ENCODE measurements at regions not wholly inside any gene's neighbourhood (a gene's known extent, or its start where the extent isn't known, plus 50 kb on each side); places are given as distances from the start of the nearest gene placed in this dataset.
A peak's percentile ranks its signal among the peaks of the same experiment; 100 is the strongest.

DNA sequence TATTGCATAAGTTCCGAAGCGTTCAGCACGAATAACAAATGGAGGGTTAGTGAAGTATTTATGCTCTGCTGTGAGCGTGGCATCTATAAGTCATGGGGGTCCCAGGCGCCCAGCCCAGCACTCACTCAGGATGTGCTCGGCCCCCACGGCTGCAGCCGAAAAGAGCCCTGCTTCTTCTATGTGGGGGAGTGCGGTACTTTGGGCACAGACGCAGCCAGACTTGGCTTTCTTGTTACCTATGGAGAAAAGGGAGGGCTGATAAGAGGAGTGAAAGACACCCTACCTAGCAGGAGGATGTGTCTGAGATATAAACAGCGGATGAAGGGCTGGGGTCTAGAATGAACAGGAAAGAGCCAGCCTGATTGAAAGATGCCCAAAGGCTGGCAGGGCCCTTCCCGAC is 51.4 kb downstream of the MRPL36 start:
- no peak for DNase-seq (ENCODE audit: insufficient read length, low spot score)
- no peak for FAIRE-seq

DNA sequence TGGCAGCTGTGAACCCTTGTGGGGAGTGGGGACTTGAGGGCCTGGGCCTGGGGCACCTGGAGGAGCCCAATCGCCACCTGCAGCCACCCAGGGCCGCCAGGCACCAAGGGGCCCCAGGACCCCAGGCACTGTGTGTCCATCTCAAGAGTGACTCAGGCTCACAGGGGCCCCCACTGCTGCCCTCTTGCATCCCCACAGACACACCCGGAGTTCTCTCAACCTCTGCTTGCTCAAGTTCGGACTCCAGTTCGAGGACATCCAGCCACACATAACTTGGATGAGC is 51.9 kb downstream of the MRPL36 start:
- DNase-seq (ENCODE audit: insufficient read length, low spot score): no peak
- FAIRE-seq: no peak

DNA sequence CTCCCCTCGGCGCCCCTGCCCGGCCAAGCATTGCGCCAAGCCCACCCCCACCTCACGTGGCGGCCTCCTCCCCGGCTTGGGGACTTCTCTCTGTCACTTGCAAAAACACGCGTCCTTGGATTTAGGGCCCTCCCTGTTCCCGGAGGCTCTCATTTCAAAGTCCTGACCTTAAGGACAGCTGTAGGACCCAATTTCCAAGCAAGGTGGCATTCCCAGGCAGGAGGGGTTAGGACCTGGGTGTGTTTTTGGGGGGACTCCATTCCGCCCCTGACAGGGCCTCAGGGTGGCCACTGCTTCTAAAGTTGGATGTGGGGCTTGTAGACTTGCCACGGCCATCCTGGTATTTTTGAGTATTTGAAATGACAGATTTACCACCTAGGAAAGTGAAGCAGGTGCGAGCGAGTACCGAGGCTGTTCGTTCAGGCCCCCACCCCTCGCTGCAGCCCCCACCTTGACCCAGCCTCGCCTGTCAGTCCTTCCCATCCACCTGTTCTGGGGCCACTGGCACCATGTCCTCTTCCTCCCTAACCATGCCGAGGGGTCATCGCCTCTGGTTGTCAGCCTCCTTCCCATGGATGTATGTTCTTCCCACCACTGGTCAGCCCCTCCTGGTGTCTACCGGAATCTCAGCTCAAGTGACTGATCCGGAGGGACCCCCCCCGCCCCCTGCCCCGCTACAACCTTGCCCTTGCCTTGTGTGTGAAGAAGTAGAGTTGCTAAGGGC is 52.4 kb downstream of the MRPL36 start:
- FAIRE-seq: no peak
- no peak for DNase-seq (ENCODE audit: insufficient read length, low spot score)

- no peak for DNase-seq (ENCODE audit: insufficient read length, low spot score)
- no peak for FAIRE-seq
Observed at GRCh38 chr5:1746371-1747078, 53.1 kb downstream of the MRPL36 start.

- DNase-seq (ENCODE audit: insufficient read length, low spot score) (no peak), FAIRE-seq (no peak)
Observed at GRCh38 chr5:1745796-1746370, 53.8 kb downstream of the MRPL36 start.

DNA sequence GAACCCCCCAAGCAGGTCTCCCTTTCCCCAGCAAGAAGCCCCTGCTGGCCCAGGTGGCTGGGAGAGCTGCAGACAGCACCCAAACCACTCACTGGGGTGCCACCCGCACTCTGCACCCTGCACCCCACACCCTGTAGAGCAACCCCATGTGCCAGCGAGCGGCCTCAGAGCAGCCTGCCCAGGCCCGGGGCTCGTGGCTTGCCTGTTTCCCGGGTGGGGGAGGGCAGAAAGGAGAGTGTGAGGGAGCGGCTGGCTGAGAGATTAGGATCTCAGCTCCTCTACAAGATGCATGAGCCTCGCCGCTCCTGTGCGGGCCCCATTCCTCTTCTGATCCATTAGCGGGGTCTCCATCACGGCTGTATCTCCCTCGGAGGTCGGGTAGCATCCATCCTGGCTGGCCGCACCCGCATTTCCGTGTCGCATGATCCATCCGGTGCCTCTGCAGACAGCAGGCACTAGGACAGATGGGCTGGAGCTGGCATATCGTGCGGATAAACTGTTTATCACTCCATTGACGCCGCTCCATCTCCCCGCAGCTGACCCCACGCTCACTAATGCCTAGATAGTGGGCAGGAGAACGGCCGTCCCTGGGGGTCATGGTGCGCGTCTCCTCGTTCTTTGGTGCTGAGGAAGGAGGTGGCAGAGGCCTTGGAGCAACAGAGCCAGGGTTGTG is 54.4 kb downstream of the MRPL36 start:
- DNase-seq (ENCODE audit: insufficient read length, low spot score) (no peak), FAIRE-seq (no peak)

DNA sequence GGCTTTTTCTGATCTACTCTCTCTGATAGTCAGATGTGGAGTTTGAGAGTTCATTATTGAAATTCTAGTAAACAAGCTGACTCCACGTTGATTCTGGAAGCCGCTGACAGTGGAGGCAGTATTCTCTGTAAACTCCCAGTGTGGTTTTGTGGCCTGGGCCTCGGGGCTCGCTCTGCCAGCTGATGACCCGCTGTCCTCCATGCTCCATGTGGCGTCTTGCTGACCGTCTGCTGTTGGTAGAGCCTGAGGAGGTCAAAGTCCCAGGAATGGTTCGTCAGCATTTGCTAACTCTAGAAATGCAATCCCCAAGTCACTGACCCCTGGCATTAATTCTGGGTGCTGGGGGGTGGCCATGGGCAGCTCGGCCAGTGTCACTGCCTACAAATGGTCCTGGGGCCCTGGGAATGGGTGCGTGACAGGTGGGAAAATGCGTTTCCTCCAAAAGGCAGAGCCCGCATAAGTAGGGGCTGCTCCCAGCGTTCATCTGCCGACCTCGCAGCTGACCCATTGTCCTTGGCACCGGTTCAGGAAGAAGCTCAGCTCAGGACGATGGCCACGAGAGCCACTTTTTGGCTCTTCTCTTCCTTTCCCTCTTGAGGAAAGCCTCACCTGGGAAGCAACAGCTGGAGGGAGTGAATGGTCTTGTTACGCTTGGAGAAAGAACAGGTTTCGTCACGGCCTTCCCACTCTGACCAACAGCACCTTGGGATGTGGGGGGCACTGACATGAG is 55.1 kb downstream of the MRPL36 start:
- FAIRE-seq: no peak
- no peak for DNase-seq (ENCODE audit: insufficient read length, low spot score)

DNA sequence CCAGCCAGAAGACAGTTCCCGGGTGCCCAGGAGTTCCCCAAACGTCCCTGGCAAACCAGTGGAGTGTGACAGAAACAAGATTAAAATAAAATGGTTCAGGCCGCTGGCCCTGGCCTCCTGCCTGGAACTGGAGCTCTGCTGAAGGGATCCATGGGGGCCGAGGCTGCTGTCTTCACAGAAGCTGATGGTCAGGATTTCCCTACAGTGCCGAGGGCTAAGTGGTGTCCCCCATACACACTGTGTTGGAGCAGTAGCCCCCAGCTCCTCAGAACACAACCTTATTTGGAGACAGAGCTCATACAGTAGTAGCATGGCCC is 55.9 kb downstream of the MRPL36 start:
- FAIRE-seq (no peak), DNase-seq (ENCODE audit: insufficient read length, low spot score) (no peak)

- DNase-seq (ENCODE audit: insufficient read length, low spot score) (no peak), FAIRE-seq (no peak)
Observed at GRCh38 chr5:1743061-1743768, 56.4 kb downstream of the MRPL36 start.

DNA sequence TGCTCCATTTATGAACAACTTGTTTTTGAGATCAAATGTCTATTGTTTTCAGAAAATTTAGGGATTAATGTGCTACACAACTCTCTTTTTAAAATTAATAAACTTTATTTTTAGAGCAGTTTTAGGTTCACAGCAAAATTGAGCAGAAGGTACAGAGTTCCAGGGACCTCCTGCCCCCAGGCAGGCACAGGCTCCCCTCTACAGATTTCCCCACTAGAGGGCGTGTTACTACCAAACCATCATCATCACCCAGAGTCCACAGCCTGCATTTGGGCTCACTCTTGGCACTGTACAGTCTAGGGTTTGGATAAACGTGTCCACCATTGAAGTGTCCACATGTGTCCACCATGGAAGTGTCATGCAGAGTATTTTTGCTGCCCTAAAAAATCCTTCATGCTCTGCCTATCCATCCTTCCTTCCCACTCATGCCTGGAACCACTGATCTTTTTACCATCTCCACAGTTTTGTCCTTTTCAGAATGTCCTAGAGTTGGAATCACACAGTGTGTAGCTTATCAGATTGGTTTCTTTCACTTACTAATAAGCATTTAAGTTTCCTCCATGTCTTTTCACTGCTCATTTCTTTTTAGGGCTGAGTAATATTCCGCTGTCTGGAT is 61.7 kb downstream of the MRPL36 start:
- DNase-seq (ENCODE audit: insufficient read length, low spot score) (no peak), FAIRE-seq (peak; percentile 71)

DNA sequence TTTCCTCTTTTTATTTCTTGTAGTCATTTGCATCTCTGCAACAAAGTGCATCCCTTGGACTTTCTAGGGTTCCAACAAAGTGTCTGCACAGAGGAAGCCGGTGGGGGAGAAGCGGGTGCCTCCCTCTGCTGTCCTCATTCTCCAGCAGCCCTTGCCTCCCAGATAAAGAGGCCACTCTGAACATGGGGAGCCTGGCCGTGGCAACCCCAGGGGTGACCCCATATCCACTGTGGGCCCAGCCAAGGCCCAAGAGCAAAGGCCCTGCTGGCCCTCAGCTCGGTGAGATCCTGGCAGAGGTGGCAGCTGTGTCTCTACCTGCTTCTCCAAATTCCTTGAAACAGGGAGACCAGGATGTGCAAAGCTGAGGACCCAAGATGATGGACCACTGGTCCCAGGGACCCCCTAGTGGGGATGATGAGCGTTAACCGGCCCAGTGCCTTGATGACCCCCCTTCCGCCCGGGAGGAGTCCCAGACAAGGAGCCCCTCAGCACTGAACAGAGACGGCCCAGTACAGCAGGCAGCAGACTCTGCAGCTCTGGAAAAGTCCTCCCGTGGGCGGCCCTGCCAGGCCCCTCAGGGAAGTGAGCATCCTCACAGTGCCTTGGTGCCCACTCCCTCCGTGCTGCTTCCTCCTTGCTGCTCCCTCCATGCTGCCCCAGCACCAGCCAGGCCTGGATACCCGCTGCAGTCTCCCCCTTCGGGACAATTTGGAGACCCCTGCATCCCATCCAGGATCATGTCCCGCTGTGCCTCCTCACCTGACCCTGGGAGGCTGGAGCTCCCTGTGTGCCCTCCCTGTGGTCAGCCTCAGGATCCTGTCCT is 62.5 kb downstream of the MRPL36 start:
- no peak for DNase-seq (ENCODE audit: insufficient read length, low spot score)
- no peak for FAIRE-seq

- FAIRE-seq: no peak
- no peak for DNase-seq (ENCODE audit: insufficient read length, low spot score)
Observed at GRCh38 chr5:1736065-1736464, 63.6 kb downstream of the MRPL36 start.

DNA sequence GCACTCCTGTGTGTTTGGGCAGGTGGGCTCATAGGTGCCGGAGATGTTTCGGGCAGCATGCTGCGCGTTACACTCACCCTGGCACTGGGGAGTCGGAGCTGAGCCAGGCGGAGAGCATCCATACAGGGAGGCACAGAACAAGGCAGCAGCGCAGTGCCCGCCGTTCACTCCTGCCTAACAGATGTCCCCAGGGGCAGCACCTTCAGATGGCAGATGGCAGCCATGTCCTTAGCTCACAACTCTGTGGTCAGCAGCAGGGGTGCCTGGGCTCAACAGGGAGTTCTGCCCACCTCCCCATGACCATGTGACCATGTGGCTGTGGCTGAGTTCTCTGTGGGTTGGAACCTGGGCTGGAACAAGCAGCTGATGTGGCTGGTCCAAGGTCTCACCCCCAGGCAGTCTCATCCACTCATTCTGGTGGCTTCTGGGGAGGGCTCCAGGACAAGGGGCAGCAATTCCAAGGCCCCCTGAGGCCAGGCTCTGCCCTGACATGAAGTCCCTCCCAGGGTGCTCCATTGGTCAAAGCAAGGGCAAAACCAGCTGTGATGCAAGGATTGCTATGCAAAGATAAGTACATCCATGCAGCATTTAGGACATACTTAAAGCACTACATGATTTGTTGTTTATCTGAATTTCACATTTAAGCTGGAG is 64.2 kb downstream of the MRPL36 start:
- FAIRE-seq (peak; percentile 70), DNase-seq (ENCODE audit: insufficient read length, low spot score) (no peak)

DNA sequence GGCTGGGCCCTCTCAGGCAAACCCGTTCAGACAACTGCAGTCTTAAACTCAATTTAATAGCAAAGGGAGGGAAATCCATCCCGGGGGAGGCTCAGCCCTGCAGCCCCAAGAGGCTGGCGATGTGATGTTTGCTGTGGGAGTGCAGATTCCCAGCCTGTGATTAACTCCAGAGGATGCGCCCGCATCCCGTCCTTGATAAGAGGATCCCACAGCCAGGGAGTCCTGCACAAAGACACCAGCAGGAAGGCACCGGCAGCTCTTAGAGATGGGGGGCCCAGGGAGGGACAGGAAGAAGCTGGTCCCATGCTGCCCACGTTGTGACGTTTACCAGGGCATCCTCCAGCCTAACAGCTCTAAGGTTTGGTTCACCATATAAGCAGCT is 64.7 kb downstream of the MRPL36 start:
- no peak for FAIRE-seq
- DNase-seq (ENCODE audit: insufficient read length, low spot score): no peak

GRCh38 chr5:1734271-1734907 is 65.2 kb downstream of the MRPL36 start:
- DNase-seq (ENCODE audit: insufficient read length, low spot score) (no peak), FAIRE-seq (no peak)

DNA sequence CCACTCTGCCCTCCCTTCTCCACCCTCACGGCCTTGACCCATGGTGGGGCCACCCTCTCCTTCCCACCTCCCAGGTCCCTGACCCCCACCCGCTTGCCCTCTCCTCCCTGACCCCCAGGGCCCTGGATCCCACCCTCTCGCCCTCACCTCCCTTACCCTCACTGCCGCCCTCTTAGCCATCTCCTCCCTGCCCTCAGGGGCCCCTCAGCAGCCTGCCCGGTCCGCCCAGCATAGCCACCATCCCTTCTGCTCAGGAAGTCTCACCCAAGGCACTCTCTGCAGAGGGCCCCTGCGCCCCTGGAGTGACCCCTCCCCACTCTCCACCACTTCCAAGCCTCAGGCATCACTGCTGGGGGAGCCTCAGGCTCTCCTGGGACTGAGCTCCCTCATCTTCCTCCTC is 66.3 kb downstream of the MRPL36 start:
- FAIRE-seq: no peak

DNA sequence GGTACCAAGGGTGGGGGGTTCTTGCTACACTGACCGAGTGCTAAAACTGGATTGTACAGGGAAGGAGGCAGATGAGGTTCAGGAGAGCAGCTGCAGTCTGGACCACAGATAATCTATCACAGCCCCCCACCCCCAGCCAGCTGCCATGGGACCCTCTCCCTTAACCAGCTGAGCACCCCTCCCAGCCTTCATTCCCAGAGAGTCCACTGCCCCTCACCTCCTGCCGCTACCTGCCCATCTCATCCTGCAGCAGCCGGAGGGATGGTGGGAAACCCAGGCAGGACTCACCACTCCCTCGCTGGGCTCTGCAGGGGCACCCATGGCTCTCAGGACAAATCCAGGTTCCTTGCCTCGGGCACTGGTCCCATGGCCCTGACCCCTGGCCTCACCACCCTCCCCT is 66.7 kb downstream of the MRPL36 start:
- no peak for FAIRE-seq

More for the DNA sequence above, 66.3 kb downstream of the MRPL36 start:
- DNase-seq (ENCODE audit: insufficient read length, low spot score): no peak

DNA sequence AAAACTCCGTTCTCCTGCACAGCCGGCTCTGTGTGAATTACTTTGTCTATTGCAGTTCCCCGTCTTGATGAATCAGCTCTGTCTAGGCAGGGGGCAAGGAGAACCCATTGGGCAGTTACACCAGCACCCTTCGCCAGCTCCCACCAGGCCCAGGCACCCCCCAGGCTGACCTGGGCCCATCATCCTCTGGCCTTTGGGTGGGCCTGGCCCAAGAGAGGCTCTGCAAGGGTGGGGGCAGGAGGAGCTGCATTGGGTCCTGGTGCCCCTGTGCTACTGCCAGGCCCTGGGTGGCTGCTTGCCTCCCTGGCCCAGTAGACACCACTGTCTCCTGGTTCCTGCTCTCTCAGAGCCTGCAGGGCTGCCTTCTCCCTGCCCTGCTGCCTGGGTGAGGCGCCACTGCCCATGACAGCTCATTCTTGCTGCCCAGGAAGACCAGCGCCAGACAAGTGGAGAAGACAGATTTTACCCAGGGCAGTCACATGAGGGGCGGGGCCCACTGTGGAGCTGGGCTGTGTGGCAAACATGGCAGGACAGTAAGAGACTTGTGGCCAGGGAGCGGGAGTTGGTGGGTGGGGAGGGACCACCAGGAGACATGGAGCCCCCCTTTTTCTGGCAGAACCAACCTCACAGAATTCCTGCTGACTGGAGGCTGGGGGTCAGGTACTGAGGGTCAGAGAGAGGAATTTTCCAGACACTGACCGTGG is 67.2 kb downstream of the MRPL36 start:
- FAIRE-seq: no peak
- no peak for DNase-seq (ENCODE audit: insufficient read length, low spot score)

More for the DNA sequence above, 66.7 kb downstream of the MRPL36 start:
- no peak for DNase-seq (ENCODE audit: insufficient read length, low spot score)

Data from HTR-8/SVneo (cell line).